ENCODE measurements at regions not wholly inside any gene's neighbourhood (a gene's known extent, or its start where the extent isn't known, plus 50 kb on each side); places are given as distances from the start of the nearest gene placed in this dataset.

DNA sequence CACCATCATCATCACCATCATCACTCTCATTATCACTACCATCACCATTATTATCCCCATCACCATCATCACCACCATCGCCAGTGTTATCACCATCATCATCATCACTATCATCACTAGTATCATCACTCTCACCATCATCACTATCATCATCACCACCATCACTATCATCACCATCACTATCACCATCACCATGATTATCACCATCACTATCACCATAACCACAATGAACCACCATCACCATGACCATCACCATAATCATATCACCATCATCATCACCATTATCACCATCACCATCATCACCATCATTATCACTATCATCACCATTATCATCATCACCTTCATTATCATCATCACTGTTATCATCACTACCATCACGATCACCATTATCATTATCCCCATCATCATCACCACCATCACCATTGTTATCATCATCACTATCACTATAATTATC, 326.7 kb downstream of the BRD1 start:
- H3K4me3 ChIP-seq (replicated peaks; ENCODE audit: low read depth, low read length): no peak overlapping the region

DNA sequence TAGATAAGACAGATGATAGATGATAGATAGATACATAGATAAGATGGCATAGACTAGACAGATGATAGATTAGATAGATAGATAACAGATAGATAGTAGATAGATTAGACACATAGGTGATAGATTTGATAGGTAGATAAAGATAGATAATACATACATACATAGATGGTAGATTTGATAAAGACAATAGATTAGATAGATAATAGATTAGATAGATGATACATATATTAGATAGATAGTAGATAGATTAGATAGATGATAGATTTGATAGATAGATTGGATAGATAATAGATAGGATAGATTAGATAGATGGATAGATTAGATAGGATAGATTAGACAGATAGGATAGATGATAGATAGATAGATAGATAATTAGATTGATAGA, 327.6 kb downstream of the BRD1 start:
- no peak for DNase-seq (ENCODE audit: extremely low read depth, low read depth)
- no peak overlapping the region for H3K4me3 ChIP-seq (replicated peaks; ENCODE audit: low read depth, low read length)
- TF ChIP-seq, protein P1, sequence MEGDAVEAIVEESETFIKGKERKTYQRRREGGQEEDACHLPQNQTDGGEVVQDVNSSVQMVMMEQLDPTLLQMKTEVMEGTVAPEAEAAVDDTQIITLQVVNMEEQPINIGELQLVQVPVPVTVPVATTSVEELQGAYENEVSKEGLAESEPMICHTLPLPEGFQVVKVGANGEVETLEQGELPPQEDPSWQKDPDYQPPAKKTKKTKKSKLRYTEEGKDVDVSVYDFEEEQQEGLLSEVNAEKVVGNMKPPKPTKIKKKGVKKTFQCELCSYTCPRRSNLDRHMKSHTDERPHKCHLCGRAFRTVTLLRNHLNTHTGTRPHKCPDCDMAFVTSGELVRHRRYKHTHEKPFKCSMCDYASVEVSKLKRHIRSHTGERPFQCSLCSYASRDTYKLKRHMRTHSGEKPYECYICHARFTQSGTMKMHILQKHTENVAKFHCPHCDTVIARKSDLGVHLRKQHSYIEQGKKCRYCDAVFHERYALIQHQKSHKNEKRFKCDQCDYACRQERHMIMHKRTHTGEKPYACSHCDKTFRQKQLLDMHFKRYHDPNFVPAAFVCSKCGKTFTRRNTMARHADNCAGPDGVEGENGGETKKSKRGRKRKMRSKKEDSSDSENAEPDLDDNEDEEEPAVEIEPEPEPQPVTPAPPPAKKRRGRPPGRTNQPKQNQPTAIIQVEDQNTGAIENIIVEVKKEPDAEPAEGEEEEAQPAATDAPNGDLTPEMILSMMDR (IDR thresholded peaks at IDR 0.05; ENCODE audit: low read depth, low read length, missing control alignments): no peak

More for the DNA sequence above, 326.7 kb downstream of the BRD1 start:
- no peak for DNase-seq (ENCODE audit: extremely low read depth, low read depth)
- TF ChIP-seq, protein P1 (IDR thresholded peaks at IDR 0.05; ENCODE audit: low read depth, low read length, missing control alignments): no peak

DNA sequence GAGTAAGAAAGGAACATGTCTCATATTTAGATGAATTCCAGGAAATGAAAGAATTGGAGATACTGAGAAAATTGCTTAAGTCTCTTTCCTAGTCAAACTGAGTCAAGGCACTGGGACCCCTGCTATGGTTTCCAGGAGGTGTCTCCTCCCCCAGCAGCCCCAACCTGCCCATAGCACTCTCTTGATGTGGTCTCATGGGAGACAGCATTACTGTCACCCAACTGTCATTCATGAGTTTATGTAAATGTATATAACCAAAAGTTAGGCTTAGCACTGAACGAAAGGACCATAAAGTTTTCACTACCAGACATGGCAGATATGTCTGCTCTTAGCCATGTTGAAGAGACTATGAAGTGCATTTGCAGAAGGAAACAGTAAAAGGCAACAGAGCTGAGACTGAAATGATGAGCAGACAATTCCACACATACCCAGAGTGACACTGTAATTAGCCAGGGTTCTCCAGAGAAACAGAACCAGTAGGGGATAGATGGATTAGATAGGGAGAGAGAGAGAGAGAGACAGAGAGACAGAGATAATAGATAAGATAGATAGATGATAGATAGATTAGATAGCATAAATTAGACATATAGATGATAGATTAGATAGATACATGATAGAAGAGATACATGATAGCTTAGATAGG, 328.1 kb downstream of the BRD1 start:
- TF ChIP-seq, protein P1 (IDR thresholded peaks at IDR 0.05; ENCODE audit: low read depth, low read length, missing control alignments): no peak
- no peak for DNase-seq (ENCODE audit: extremely low read depth, low read depth)
- no peak overlapping the region for H3K4me3 ChIP-seq (replicated peaks; ENCODE audit: low read depth, low read length)

DNA sequence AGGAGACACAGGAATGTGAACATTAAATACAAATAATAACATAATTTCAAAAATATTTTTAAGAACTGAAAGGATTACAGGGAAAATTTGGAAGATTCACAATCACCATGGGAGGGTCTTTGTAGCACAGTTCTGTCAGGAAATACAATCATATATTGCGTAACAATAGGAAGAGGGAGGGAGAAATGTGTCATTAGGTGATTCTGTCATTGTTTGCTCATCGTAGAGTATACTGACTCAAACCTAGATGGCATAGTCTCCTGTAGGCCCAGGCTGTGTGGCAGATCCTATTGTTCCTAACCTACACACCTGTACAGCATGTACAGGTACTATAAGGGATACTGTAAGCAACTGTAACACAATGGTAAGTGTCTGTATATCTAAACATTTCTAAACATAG, 330.4 kb downstream of the BRD1 start:
- DNase-seq (ENCODE audit: extremely low read depth, low read depth): no peak
- no peak overlapping the region for H3K4me3 ChIP-seq (replicated peaks; ENCODE audit: low read depth, low read length)
- TF ChIP-seq, protein P1 (IDR thresholded peaks at IDR 0.05; ENCODE audit: low read depth, low read length, missing control alignments): no peak

DNA sequence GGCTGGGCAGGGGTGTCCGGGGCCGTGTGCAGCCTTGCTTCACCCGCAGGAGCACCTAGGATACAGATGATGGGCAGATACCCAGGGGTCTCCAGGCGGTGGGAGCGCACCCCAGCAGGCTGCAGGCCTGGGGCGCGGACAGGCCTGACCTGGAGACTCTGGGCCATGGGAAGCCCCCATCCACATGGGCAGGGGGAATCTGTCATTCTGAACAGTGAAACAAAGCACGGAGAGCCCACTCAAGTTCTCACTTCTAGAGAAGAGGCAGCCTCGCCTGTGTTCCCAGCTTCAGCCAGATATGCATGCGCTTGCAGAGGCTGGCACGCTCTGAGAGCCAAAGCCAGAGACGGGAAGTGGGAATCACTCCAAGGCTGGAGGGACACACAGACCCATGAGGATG, 333.1 kb downstream of the BRD1 start:
- TF ChIP-seq, protein P1 (IDR thresholded peaks at IDR 0.05; ENCODE audit: low read depth, low read length, missing control alignments): no peak
- H3K4me3 ChIP-seq (replicated peaks; ENCODE audit: low read depth, low read length): no peak overlapping the region
- no peak for DNase-seq (ENCODE audit: extremely low read depth, low read depth)

DNA sequence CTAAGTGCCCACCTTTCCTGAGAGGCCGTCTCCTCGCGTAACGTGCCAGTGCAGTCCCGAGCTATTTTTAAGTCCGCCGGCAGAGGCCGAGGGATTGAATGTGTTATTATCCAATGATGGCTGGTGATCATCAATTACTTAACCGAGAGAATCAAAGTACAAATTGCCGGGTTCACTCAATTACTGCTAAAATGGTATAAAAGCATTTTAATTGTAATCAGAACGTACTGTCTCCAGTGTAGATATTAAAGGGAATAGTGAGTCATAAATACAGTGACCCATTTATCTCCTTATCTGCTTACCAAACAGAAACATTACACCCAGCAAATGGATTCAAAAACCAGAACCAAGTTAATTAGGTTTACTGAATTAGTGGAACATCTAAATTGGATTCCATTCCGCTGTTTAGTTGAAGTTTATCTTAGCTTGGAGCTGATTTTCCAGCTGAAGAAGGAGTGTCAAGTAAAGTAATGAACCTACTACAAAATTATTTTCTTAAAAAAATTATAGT, 334.9 kb downstream of the BRD1 start:
- DNase-seq (ENCODE audit: extremely low read depth, low read depth): no peak
- TF ChIP-seq, protein P1 (IDR thresholded peaks at IDR 0.05; ENCODE audit: low read depth, low read length, missing control alignments): no peak
- H3K4me3 ChIP-seq (replicated peaks; ENCODE audit: low read depth, low read length): no peak overlapping the region

DNA sequence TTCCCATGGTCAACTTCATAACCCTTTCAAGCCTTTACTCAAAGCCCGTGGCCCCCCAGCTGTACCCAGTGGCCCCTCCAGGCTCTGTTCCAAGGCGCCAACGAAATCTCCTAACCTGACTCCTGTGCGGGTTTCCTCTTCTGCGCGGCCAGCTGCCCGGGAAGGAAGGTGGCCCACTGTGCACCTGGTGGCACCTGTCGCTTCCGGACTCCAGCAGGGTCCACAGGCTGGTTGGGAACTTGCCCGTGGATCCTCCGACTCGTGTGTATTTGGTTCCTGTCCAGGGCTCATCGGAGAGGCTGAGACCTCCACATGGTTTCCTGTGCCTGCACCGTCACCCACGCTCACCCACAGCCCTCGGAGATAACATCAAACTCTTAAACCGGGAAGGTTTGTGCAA, 335.4 kb downstream of the BRD1 start:
- no peak for DNase-seq (ENCODE audit: extremely low read depth, low read depth)
- TF ChIP-seq, protein P1 (IDR thresholded peaks at IDR 0.05; ENCODE audit: low read depth, low read length, missing control alignments): no peak

More for the DNA sequence above, 335.4 kb downstream of the BRD1 start:
- no peak overlapping the region for H3K4me3 ChIP-seq (replicated peaks; ENCODE audit: low read depth, low read length)
